ENCODE measurements at regions not wholly inside any gene's neighbourhood (a gene's known extent, or its start where the extent isn't known, plus 50 kb on each side); places are given as distances from the start of the nearest gene placed in this dataset.
"Not testable (repeated sequence)": the region's sequence is repeated elsewhere in the genome, so short reads cannot be mapped to it uniquely, and the experiment has no call there.

DNA sequence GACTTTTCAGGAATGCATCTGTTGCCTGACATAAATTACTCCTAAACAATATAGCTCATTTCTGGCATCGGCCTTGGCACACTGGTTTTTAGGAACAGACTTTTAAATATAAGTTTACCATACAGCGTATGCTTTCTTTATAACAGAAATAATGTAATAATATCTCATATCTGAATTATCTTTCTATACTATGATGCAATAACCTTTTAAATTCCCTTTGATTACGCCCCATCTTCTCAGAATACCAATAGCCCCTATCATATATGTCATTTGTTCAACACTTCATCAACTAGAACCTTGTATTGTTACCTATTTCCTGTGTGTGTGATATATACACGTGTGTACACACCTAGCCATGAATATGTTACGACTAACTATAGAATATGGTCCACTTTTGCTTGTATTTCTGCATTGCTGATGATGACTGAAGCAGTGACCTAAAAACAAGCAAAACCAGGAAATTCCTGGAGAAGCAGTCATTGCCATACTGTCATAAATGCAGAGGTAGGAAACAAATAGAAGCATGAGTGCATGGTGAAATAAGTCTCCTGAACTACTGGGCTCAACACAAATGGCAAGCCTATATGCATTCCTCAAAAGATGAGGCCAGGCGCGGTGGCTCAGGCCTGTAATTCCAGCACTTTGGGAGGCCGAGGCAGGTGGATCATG is 618.4 kb upstream of the NRP1 start:
- DNase-seq = no peak

DNA sequence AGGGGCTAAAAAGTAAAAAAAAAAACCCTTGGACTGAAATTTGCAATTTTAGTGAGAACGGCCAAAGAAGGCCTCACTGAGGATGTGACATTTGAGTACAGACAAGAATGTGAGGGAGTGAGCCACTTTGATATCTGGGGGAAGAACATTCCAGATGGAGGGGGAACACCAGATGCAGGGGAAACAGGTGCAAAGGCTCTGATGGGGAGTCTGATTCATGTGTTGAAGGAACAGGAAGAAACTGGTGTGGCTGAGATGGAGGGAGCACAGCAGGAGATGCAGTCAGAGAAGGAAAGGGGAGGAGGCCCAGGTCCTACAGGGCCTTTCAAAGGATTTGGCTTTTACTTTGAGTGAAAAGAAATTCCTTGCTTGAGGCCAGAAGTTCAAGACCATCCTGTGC is 615.7 kb upstream of the NRP1 start:
- DNase-seq = no peak

GRCh38 chr10:33947544-33947943 is 613.1 kb upstream of the NRP1 start:
- no peak for DNase-seq

GRCh38 chr10:33945051-33945450 is 610.6 kb upstream of the NRP1 start:
- no peak for DNase-seq

DNA sequence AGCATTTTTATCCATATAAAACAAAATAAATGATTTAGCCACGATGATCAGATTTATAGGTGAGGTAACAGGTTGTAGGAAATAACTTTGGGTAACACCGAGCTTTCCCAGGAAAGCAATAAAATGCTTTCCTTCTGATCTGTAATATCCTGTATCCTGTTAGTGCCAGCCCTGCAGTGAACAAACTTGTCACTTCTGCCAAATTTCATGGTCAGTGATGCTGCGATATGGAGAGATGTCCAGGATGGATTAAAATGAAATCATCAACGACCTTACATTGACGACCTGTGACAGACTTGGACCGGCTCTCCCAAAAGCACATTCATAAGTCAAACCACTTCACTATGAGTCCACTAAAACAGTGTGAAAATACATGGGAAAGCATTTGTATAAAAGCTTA is 608.0 kb upstream of the NRP1 start:
- no peak for DNase-seq

DNA sequence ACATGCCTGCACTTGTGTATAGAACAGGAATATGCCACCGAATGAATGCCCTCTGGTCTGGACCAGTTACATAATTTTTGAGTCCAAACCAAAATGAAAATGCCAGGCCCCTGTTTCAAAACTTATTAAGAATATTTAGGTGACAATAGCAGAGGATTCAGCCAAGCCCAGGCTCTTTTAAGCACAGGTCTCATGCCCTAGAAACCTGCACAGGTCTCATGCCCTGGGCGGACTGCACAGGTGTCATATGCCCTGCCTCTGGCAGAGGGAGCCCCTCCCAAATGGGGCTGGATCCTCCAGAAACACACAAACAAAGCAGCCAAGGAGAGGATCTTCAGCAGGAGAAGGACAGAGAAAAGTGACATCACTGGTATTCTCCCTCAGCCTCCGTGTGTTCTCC is 605.4 kb upstream of the NRP1 start:
- no peak for DNase-seq

- no peak for DNase-seq
Observed at GRCh38 chr10:33939410-33939809, 604.9 kb upstream of the NRP1 start.

DNA sequence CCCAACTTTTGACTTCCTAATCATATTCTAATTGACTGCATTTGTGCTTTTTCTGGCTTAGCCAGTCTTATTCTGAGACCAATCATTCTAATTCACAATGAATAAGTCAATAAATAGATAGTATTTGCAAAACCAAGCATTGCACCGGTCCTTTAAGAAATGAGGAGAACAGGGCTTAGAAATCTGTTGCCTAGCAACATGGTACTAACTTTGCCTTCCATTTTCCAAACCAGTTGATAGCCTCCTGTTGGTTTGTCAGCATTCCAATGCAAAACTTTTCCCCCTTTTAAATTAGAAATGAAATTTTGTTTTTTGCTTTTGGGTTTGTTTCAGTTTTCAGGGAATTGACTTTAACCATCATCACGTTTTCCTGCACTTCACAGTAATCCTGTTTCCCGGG is 603.5 kb upstream of the NRP1 start:
- no peak for DNase-seq

DNA sequence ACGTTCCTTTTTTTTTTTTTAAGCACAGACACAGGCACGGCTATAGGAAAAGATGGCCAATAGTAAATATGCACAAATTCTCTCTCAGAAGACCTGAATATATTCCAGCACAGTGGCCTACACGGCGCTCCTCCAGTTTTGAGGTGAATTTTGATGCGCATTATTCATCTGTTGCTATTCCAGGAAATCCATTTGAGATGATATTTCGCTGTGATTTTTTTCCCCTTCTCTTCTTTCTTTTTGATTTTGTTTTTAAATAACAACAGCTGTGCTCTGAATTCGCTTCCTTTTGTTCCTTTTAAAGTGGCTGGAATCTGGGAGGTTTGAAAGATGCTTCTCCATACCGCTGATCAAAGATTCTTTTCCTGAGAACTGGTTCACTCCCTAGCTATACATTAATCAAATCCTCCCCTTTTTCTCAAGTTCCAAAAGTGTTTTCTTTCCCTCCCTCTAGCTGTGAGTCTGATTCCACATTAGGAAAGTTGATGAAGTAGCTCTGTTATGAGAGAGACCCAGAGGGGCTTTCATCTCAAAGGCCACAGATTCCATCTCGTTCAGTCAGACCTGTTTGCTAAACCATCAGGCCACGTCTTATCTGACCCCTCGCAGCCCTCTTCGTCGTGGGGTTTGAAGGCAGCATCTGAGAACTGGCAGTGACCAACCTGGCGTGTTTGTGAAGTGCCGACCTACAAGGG is 602.7 kb upstream of the NRP1 start:
- no peak for DNase-seq

DNA sequence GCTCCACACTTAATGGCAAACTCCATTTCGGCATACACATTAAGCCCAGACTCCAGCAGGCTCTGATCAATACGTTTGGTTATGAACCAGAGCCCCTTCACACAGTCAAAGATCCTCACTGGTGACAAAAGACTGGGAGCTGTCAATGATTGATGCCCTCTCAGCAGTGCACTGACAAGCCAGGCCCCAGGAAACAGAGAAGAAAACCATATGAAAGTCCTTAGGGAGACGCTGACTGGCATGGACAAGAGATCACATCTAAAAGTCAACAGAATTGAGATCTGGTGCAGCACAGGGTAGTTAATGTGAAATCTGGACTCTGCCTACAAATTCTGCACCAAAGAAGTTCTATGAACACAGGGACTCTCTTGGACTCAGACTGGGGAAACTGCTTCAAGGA is 600.9 kb upstream of the NRP1 start:
- DNase-seq = no peak

DNA sequence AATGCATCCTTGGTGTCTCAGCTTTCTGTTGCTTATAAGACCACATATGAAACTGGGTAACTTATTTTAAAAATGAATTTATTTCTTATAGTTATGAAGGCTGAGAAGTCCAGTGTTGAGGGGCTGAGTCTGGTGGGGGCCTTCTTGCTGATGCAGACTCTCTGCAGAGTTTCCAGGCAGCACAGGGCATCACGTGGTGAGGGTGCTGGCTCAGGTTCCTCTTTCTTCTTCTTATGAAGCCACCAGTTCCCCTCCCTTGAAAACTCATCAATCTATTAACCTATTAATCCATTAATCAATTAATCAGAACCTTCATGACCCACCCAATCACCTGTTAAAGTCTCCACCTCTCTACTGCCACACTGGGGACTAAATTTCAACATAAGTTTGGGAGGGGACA is 595.6 kb upstream of the NRP1 start:
- DNase-seq = no peak

- no peak for DNase-seq
Observed at GRCh38 chr10:33927347-33927746, 592.9 kb upstream of the NRP1 start.

- no peak for DNase-seq
Observed at GRCh38 chr10:33921970-33922605, 587.6 kb upstream of the NRP1 start.

- no peak for DNase-seq
Observed at GRCh38 chr10:33920351-33920750, 585.9 kb upstream of the NRP1 start.

GRCh38 chr10:33919244-33919643 is 584.8 kb upstream of the NRP1 start:
- no peak for DNase-seq

DNA sequence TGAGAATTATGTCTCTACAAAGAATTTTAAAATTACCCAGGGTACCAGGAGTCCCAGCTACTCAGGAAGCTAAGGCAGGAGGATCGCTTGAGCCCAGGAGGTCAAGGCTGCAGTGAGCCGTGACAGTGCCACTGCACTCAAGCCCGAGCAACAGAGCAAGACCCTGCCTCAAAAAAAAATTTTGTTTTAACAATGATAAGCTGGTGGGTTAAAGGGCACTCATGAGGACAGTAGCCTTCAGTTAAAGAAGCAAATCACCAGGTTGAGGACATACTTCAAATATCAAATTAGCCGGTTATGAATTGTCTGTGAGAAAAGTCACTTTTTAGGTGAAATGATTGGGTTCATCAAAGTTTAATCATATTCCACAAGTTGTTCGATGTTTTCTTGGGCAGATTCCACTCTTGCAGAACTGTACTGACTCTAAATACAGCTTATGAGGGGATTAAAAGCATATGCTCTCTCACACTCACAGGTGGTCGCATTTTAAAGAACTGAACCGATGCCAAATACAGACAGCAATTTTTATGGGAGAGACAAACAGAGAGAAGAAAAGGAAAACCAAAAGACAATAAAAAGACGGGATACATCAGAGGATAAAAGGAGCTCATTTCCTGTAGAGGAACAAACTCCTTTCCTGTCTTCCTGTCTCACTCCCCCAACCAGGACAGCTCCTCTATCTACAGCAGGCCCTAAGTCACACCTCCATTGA is 582.8 kb upstream of the NRP1 start:
- DNase-seq = no peak

- DNase-seq = no peak
Observed at GRCh38 chr10:33914746-33915145, 580.3 kb upstream of the NRP1 start.

DNA sequence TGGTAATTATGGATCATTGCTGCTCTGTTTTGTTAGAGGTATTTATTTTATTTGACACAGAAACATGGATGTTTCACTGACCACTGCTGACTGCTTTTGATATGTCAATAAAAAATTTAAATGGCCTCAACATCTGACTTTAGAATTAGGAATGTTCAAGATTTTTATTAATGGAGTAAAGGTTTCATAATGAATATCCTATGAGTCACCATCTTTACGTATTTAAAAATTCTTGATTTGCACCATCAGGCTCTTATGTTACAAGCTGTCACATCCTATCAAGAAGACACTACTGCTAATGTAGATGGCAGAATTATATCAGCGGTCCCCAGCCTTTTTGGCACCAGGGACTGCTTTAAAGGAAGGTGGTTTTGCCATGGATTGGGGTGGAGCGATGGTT is 578.7 kb upstream of the NRP1 start:
- no peak for DNase-seq

- not testable (repeated sequence) for DNase-seq
Observed at GRCh38 chr10:33909476-33909875, 575.0 kb upstream of the NRP1 start.

- DNase-seq = no peak
Observed at GRCh38 chr10:33901166-33901565, 566.7 kb upstream of the NRP1 start.

DNA sequence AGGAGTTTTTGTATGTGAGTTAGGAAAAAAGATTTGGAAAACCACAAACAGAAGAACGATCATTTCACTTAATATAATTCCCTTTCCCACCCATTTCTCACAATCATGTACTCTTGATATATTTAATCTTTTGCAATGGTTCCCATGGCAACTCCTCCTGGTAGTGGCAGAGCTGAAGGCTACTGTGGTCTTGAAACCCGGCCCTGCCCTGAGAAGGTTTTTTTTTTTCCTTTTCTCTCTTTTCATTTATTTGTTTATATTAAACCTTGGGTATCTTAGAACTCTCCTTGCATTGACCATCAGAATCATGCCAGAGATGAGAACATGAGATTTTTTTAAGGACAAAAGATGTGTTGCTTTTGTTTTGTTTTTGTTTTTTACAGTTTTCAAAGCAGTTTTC is 566.1 kb upstream of the NRP1 start:
- no peak for DNase-seq

GRCh38 chr10:33899578-33900531 is 565.4 kb upstream of the NRP1 start:
- DNase-seq = no peak
